ENCODE measurements at regions not wholly inside any gene's neighbourhood (a gene's known extent, or its start where the extent isn't known, plus 50 kb on each side); places are given as distances from the start of the nearest gene placed in this dataset.

DNA sequence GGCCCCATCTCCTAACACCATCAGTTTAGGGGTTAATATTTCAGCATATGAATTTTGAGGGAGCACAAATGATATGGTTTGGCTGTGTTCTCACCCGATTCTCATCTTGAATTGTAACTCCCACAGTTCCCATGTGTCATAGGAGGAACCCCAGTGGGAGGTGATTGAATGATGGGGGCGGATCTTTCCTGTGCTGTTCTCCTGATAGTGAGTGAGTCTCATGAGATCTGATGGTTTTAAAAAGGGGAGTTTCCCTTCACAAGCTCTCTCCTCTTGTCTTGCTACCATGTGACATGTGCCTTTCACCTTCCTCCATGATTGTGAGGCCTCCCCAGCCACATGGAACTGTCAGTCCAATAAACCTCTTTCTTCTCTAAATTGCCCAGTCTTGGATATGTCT, 73.8 kb upstream of the TJP1 start:
- intact Hi-C loops (cut with micrococcal nuclease; ENCODE audit: unreplicated experiment): no loop called here
- no peak for ATAC-seq
- BruUV-seq (replicated peaks): no TSS peak

More for the DNA sequence above, 73.8 kb upstream of the TJP1 start:
- Histone ChIP-seq H2AFZ (ENCODE audit: low read length) (no peak overlapping the region), H4K20me1 (ENCODE audit: insufficient read depth, low read length) (no peaks in the 10 kb centered on the region), H3K9me3 (ENCODE audit: low read length) (no peaks in the 10 kb centered on the region), H3K27ac (ENCODE audit: extremely low read length, insufficient read depth, low read length) (no peak overlapping the region), H3K4me2 (ENCODE audit: low read depth, low read length) (no peak overlapping the region), H3K27me3 (ENCODE audit: control insufficient read depth in 1 of 2, insufficient read depth in 2 of 2, low read length in 2 of 2) (no peaks in the 10 kb centered on the region), H3K36me3 (replicated peaks in 1 of 2; ENCODE audit: control insufficient read depth in 1 of 2, insufficient read depth in 2 of 2, low read length in 2 of 2) (no peaks in the 10 kb centered on the region), H3K79me2 (ENCODE audit: insufficient read depth, low read length) (no peaks in the 10 kb centered on the region), H3K9ac (ENCODE audit: insufficient read depth, low read depth, low read length) (no peak overlapping the region), H3K4me1 (ENCODE audit: insufficient read depth, low read length) (no peaks in the 10 kb centered on the region), H3K4me3 (replicated peaks in 1 of 3; ENCODE audit: insufficient read depth in 1 of 3, low read depth in 2 of 3, low read length in 3 of 3) (no peak overlapping the region)
- 0% methylated on average over 2 of the region's 2 CpGs for WGBS (ENCODE audit: low lambda C conversion rate)
- DNase-seq (ENCODE audit: low spot score) (no peak), FAIRE-seq (no peak)
- ChIA-PET CTCF (ENCODE audit: low intra/inter-chr PET ratio, low total read pairs) (no interaction called here), POLR2A (no interaction called here)
- TF ChIP-seq U2AF2 (IDR thresholded peaks at IDR 0.05; ENCODE audit: low read depth, low read length) (no peak), NFYB (CRISPR knock-in tag; IDR thresholded peaks at IDR 0.05) (no peak), PHF21A (CRISPR knock-in tag; IDR thresholded peaks at IDR 0.05) (no peak), NFIB (CRISPR knock-in tag; IDR thresholded peaks at IDR 0.05; ENCODE audit: borderline replicate concordance) (no peak), KLF16 (CRISPR knock-in tag; IDR thresholded peaks at IDR 0.05) (no peak), RBM39 (IDR thresholded peaks at IDR 0.05; ENCODE audit: low read depth, low read length, poor library complexity, severe bottlenecking) (no peak), SALL1 (CRISPR knock-in tag; IDR thresholded peaks at IDR 0.05) (no peak), ZFX (CRISPR knock-in tag; IDR thresholded peaks at IDR 0.05; ENCODE audit: low read depth) (no peak), KLF15 (CRISPR knock-in tag; IDR thresholded peaks at IDR 0.05; ENCODE audit: borderline replicate concordance) (no peak), ZNF629 (CRISPR knock-in tag; conservative IDR thresholded peaks at IDR 0.05) (no peak), JUN (CRISPR knock-in tag; IDR thresholded peaks at IDR 0.05) (no peak), SMAD3 (CRISPR knock-in tag; IDR thresholded peaks at IDR 0.05) (no peak), DNMT1 (CRISPR knock-in tag; IDR thresholded peaks at IDR 0.05) (no peak), PLRG1 (conservative IDR thresholded peaks at IDR 0.05) (no peak), ONECUT2 (CRISPR knock-in tag; IDR thresholded peaks at IDR 0.05) (no peak), TARDBP (CRISPR knock-in tag; IDR thresholded peaks at IDR 0.05) (no peak), POLR2A (IDR thresholded peaks at IDR 0.05; ENCODE audit: insufficient read depth in 1 of 2, low read depth in 2 of 2, low read length in 2 of 2) (no peak)
- TF ChIP-seq, protein P1, sequence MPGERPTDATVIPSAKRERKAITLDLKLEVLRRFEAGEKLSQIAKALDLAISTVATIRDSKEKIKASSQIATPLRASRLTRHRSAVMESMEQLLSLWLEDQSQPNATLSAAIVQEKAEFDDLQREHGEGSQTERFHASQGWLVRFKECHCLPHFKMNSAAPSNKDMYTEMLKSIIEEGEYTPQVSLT (CRISPR knock-in tag; IDR thresholded peaks at IDR 0.05; ENCODE audit: borderline replicate concordance, low read depth): no peak
- TF ChIP-seq, protein P2, sequence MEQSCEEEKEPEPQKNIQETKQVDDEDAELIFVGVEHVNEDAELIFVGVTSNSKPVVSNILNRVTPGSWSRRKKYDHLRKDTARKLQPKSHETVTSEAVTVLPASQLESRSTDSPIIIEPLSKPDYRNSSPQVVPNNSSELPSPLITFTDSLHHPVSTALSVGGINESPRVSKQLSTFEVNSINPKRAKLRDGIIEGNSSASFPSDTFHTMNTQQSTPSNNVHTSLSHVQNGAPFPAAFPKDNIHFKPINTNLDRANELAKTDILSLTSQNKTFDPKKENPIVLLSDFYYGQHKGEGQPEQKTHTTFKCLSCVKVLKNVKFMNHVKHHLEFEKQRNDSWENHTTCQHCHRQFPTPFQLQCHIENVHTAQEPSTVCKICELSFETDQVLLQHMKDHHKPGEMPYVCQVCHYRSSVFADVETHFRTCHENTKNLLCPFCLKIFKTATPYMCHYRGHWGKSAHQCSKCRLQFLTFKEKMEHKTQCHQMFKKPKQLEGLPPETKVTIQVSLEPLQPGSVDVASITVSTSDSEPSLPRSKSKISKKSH (CRISPR knock-in tag; IDR thresholded peaks at IDR 0.05; ENCODE audit: borderline replicate concordance): no peak
- in situ Hi-C loops (cut with HindIII; ENCODE audit: extremely low pct_ligation_motif_present, low pct_unique_long_range_greater_than_20kb): no loop called here
